ENCODE measurements at regions not wholly inside any gene's neighbourhood (a gene's known extent, or its start where the extent isn't known, plus 50 kb on each side); places are given as distances from the start of the nearest gene placed in this dataset.

DNA sequence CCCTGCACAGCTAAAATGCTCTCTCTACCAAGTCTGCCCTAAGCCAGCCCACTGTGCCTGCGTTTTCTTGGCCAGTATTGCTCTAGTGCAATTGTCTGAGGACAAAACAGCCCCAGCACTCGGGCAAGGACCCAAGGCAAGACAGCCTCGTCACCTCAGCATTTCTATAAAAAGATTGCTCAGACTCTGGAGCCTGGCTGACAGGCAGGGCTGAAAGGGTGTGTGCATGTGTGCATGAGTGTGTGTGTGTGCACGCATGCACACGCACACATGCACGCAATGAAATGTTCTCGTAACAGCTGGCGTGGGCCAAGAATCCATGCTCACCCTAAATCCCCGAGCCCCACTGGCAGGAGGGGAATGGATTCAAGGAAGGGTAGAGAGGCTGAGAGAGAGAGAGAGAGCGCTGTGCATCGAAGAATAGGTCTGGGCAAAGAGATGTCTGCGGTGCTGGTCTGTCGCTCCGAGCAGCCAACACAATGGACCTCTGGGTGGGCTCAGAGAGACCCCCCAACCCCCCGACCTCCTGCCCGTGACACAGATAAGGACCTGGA is 579.2 kb downstream of the BCOR start:
- FAIRE-seq = no peak

DNA sequence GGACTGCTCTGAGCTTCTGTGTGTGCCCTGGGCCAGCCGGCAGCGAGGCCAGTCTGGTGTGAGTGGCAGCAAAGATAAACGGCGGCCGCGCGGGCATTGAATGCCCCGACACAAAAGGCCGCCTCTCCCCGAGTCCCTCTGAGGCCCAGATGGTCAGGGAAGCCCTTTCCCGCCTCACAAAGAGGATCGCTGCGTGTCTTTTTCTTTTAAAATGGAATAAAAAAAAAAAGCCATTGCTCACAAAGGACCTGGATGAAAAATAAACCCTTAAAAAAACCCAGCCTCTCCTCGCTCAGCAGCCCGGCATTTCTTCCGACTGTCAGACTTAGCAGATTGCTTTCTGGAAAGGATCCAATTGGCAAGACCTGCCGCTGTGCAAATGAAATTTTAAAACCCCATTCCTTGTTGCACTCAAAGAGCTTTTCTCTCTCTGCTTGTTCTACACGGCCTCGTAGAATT is 578.7 kb downstream of the BCOR start:
- no peak for FAIRE-seq

DNA sequence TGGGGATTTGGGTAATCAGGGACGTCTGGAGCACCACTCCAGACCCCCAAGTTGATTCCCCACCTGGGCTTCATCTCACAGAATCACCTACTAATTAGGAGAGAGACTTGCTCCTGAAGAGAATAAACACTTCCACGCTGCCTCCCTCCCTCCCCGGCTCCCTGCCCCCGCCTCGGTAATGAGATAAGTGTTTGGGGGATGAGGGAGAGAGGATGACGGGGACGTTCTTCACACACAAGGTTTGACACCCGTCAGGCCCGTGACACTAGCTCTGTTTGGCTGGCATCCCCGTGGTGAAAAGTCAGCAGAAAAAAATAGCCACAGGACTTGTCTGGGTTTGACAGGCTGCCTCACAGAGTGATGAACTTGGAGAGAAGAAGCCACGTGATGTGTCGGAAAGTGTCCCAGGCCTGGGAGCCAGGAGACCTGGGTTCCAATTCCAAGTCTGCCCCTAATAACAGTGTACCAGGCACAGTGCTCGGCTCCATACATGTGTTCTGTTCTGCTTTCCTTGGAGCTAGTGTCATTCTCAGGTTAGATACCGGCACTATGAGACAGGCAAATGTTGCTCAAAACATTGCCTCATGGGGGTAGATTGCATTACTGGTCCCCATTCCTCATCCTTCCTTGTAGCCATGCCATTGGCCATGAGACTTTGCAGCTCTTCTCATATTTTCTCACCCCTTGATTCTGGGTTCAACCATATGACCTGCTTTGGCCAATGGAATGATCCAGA is 578.0 kb downstream of the BCOR start:
- FAIRE-seq = no peak

DNA sequence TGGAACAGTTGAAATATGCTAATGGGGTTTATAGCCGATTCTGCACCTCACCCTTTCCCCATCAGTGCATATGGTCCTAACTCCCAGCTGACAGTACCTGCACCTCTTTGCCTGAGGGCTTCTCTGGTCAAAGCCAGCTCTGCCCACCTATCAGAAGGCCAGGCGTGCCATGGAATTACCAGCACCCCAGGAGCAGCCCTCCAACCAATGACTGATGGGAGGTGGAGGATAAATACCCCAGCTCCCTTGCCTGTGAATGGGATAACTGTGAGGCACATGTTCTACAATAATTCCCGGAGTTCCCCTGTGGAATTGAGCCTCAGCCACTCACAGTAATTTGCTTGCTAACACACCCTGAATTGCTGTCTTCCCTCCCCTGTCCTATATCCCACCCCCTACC is 572.0 kb downstream of the BCOR start:
- no peak for FAIRE-seq

DNA sequence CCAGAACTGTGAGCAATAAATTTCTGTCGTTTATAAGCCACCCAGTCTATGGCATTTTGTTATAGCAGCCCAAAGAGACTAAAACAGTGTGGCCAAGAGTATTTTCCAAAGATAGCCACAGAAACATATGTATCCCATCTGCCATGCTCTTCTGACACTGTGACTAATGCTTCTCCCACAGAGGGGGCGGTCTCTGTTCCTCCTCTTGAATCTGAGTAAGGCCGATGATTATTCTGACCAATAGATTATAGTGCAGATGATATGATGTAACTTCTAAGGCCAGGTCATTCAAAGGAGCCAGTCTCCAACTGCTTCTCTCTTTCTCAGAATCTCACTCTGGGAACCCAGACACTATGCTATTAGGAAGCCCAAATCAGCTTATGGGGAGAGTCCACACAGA is 570.7 kb downstream of the BCOR start:
- FAIRE-seq = no peak

DNA sequence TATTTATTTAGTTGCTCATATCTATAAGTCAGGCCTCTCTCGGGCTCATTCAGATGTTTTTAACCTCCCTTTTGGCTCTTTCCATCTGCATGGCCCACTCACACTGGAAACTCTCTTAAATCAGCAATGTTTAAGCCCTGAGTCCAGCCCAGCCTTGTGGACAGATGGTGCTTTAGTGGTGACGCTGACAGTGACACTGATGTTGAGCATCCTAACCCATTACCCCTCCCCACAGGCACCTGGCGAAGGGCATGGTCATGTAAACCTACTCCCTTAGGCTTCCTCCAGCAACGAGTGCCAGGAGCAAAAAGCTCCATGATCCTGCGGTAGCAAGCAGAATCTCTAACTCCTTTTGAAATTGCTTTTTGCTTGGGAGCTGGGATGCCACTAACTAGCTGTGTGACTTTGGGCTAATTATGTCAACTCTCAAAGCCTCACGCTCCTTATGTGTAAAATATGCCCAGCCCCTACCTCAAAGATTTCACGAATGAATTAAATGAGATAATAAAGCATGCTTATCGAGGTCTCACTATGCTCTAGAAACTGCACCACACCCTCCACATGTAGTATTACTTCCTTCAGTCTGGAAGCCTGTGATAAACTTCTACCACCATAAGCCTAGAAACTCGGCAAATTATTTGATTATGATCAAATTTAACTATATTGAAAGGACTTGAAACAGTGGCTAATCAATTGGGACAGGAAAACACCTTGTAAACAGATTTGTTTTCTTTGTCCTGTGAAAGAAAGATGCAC is 569.4 kb downstream of the BCOR start:
- no peak for FAIRE-seq

DNA sequence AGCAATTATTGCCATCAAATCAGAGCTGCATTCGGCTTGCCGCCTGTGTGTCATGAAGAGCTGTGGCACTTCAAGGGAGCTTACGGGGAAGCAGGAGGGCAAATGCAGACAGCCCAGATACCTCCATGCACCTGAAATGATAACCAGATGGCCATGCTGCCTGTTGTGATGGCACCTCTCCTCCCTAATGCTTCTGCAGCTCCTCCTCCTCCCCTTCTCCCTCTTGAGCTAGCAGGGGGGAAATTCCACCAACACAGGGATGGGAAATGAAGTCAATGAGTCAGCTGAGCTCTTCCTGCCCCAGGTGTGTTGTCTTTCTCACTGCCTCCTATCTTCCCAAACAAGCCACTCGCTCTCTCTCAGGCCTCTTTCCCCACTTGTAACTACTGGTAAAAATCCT is 565.0 kb downstream of the BCOR start:
- no peak for FAIRE-seq

DNA sequence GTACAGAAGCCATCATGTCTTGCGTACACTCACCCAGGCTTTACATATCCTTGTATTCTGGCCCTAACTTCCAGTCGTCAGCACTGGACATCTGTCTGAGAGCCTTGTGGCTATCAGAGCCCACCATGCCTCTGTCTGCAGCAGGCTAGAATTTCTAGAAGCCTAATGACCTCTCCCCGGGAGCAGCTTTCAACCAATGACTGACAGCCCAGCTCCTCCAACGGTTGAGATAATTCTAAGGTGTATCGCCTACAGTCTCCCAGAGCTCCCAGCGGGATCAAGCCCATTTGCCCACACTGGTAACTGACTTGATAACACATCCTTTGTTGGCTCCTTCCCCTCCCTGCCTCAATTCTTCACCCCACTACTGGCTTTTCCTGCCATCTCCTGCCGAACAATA is 562.8 kb downstream of the BCOR start:
- FAIRE-seq = no peak

DNA sequence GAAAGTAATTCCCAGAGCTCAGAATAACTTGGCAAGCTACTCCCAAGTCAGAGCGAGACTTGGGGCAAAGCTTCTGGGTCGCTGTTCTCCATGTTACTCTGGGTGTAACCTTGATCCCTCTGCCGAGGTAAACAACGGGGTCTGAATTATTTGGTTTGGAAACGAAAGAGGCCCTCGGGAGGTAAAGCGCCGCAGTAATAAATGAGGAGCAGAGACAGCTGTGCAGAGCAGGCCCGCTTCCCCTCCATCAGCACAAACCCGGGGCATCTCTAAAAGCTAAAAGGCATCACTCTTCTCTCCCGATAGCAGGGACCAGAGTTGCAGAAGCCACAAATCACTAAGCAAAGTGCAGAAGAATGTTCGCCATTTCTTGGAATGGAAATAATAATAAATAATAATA is 561.5 kb downstream of the BCOR start:
- FAIRE-seq = no peak

DNA sequence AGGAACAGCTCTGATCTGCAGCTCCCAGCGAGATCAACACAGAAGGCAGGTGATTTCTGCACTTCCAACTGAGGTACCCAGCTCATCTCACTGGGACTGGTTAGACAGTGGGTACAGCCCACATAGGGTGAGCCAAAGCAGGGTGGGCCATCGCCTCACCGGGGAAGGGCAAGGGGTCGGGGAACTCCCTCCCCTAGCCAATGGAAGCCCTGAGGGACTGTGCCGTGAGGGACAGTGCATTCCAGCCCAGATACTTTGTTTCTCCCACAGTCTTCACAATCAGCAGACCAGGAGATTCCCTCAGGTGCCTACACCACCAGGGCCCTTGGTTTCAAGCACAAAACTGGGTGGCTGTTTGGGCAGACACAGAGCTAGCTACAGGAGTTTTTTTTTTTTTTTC is 555.9 kb downstream of the BCOR start:
- no peak for FAIRE-seq

DNA sequence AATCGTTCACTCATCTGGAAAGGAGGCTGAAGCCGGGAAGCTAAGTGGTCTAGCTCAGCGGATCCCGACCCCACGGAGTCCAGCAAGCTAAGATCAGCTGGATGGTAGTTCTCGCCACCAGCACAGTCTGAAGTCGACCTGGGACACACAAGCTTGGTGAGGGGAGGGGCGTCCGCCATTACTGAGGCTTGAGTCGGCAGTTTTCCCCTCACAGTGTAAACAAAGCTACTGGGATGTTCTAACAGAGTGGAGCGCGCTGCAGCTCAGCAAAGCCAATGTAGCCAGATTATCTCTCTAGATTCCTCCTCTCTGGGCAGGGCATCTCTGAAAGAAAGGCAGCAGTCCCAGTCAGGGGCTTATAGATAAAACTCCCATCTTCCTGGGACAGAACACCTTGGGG is 555.4 kb downstream of the BCOR start:
- FAIRE-seq = no peak

DNA sequence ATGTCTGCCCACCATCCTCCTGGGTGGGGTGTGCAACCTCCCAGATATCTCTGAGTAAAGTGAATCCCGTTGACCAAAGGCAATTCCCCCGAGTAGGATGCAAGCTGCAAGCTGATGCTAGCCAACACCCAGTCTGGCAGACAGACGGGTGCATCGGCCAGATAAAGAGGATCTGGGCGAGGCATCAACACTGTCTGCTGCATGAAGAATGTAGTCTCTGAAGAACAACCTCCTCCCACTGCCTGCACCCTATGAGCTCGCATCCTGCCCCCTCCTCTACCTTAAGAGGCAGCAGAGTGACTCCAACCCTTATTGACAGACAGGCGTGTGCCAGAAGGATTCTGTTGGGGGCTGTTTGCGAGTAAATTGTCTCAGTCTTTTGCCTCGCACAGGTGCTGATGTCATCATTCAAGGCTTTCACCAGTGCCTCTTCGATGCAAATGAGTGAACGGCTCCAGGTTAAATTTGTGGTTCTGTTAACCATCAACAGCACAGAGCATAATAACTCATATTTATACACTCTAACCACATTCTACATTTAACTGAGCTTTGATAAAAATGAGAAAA is 546.9 kb downstream of the BCOR start:
- no peak for FAIRE-seq

DNA sequence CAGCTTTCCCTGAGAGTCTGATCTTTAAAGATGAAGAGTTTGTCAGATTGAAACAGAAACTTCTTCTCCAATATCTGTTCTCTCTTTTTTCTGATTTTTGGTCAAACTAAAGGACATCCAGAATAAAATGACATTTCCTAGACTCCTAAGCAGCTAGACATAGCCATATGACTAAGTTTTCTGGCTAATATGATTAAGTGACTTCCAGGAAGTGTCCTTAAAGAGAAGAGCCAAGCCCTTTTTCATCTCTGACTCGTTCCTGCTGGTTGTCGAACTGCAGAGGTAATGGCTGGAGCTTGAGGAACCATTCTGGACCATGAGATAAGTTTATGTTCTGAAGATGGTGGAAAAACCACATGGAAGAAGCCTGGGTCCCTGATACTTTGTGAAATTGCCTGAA is 546.0 kb downstream of the BCOR start:
- FAIRE-seq = no peak

DNA sequence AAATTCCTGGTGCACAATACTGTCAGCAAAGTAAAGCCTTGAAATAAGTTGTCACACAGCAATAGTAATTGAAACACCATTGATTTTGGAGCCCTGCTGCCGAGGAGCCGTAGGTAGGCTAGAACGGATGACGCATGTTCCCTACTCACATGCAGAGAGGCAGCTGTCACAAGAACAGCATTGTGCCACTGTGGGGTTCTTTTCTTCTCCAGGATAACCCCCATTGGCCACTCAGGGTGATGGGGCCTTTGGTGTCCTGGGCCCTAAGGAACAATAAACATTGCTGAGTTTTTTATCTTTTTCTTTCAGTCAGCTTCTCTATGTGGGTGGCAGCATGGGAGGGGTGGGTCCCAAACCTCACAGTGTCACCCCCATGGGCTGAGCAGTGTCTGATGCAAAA is 542.3 kb downstream of the BCOR start:
- no peak for FAIRE-seq

DNA sequence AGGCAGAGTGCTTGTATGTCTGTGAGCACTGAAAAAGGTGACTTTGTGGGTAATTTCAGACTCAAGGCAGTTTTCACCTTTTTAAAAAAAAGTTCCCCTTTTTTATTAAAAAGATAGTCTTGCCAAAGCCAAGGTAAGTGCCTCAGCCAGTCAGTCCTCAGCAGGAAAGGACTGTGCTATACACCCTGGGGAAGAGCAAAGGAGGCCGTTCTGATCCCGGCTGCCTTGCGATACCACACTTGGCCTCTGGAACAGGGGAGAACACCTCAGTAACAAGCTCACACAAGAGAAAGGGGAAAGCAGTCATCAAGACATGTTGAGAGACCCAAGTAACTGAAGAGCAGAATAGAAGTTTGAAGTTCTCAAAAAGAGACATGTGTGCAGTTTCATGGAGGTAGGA is 541.7 kb downstream of the BCOR start:
- no peak for FAIRE-seq

DNA sequence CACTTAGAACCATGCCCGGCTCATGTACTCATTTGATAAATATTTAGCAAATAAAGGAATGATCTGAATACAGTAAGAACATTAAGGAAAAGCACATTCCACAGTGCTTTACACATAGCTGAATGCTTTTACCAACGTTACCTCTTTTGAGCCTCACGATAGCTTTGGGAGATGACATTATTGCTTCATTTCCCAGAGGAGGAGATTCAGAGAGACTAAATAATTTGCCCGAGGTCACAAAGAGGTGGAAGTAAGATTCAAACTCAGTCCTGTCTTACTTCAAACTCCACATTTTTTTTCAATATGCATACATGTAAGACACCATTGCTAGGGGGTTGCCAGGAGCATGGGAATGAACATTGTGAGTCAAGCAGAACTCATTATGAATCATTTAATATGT is 538.5 kb downstream of the BCOR start:
- FAIRE-seq = no peak

DNA sequence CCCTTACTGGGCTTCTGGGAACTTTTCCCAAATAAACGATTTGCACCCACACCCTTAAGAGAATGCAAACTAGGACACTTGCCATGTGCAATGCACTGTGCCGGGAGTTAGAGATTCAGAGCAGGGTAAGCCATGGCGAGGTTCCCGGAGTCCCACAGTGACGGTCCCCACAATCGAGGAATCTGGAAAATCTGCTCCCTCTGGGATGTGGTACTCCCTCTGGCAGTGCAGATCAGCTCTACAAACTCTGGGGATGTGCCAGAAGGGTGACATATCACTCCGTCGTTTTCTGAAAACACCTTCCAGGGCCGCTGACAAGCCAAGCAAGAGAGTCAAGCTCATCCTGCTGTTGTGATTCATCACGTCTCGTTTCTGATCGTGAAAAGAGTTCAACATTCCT is 537.5 kb downstream of the BCOR start:
- no peak for FAIRE-seq

DNA sequence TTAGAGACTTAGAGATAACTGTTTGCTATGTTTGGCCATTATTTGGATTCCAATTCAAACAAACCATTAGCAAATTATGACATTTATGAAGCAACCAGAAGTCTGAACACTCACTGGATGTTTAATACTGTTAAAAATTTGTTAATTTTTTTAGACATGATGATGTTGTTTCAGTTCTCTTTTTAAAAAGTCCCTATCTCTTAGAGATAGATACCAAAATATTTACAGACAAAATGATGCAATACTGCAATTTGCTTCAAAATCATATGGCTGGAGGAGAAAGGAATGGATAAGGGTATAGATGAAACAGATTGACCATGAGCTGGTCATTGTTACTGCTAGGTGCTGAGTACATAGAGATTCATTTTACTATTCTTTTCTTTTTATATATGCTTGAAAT is 534.6 kb downstream of the BCOR start:
- FAIRE-seq = no peak

DNA sequence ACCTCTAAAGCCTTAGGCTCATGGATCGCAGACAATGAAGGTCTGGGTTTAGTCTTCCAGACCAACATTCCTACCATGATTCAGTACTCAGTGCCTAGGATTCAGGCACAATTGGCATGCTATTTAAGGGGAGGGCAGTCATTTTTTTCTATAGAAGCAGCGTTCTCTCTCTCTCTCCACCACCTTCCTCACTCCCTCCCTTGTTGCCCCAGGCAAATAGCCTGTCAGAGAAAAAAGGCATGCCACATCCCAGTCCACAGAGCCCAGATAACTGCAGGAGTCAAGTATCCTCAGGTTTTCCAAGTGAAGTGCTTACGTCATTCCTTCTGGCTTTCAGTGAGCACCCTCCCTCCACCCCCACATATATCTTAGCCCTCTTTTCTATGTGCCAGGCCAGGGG is 533.0 kb downstream of the BCOR start:
- FAIRE-seq = no peak

DNA sequence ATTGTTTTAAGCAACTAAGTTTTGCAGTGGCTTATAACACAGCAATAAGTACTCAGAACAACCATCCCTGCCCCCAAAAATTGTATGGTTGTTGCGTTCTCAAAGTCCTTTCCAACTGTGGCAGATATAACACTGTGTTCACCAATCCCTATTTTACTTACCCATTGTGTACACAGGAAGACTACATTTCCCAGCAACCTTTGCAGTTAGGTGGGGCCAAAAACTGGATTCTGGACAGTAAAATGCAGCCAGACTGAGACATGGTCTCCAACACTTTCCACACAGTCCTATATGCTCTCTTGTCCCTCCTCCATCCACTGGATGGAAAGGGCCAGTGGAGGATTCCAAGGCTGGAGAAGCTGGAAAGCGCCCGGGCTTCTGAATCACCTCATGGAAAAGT is 523.6 kb downstream of the BCOR start:
- FAIRE-seq = no peak

DNA sequence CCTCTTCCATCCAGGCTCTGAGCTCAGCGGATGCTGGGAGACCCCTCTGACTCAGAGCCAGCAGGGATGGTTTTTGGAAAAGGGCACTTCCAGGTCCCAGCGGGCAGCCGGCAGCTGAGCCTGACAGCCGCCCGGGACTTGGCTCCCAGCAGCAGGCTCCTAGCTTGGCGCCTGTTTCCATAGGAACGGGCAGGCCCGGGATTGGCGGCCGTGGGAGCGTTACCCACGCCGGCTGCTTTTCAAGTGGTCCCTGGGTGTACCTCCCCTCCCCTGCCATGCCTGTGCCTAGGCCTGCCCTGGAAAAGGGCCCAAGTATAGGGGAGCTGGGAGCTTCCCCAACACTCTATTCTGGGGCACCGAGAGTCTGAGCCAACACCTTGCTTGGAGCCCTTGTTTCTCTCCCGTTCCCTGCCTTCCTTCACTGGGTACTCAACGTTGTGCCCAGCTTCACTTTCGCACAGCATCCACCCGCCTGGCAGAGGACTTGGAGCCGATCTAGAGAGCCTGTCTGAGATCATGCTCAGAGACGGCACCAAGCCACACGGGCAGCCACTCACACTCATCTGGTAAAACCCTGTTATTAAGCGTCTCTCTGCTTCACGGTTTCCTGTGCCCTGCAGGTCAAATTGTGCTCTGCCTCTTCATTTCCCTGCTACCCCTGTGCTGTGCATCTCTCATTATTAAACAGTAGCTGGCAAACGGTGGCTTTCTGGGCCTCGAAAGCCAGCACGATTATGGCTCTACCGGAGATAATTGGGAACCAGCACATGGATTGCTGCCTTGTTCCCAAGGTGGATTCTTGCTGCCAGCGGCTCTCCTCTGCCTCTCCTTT is 521.5 kb downstream of the BCOR start:
- FAIRE-seq = no peak

DNA sequence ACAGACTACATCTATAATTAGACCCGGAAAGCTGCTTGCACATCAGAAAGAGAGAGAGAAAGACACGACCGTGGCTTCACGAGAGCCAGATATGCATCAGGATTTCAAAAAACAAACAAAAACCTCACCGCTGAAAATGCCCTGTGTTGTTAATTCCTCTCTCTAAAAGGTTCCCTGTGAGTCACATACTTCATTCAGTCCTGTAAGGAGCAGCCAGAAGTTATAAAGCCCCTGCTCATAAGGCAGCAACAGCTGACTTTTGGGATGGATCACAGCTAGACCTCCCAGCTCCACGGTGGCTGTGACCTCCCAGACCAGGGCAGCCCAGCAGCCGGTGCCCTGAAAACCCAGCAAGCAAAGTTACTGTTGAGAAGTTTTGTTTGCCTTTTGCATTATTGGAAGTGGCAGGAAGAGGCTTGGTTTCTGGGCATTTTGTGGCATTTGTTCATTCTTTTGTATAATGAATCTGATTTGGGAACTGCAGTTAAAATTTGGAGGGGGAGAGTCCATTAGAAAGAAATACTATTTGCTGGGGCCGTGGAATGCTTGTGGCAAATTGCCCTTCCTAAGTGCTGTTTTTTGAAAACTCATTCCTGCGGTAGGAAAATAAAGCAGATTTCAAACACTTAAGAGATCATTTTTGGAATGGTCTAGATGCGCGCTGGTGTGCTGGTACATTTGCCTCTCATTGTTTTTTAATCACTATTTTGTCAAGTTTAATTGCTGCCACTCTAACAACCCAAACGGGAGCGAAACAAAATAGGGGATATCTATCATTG is 520.4 kb downstream of the BCOR start:
- FAIRE-seq = no peak

Measured in A204.1 (cell line).